Parathyroid adenoma (tissue), 2 donors: ENCODE measurements at regions not wholly inside any gene's neighbourhood (a gene's known extent, or its start where the extent isn't known, plus 50 kb on each side); places are given as distances from the start of the nearest gene placed in this dataset.

ENCODE experiments used
- H2AFZ ChIP-seq: fragments of 300-600 bp; sonication (generic); one replicate; pipeline ENCODE4 v1.7.0; 2017; ENCODE audit warnings: antibody characterized with exemption, mild to moderate bottlenecking
- H3K27ac ChIP-seq: fragments of 300-600 bp; sonication (generic); one replicate; pipeline ENCODE4 v1.7.0; 2017
- H3K27me3 ChIP-seq: fragments of 300-600 bp; sonication (generic); one replicate; pipeline ENCODE4 v1.7.0; 2017; ENCODE audit warnings: low read length; ENCODE audit not compliant: control insufficient read depth, insufficient read depth
- H3K36me3 ChIP-seq: fragments of 300-600 bp; sonication (generic); one replicate; pipeline ENCODE4 v1.7.0; 2017; ENCODE audit warnings: low read length; ENCODE audit not compliant: control insufficient read depth, insufficient read depth
- H3K4me1 ChIP-seq: fragments of 300-600 bp; sonication (generic); one replicate; pipeline ENCODE4 v1.7.0; 2017; ENCODE audit warnings: control low read depth
- H3K4me2 ChIP-seq: fragments of 300-600 bp; sonication (generic); one replicate; pipeline ENCODE4 v1.7.0; 2017; ENCODE audit warnings: low read length
- H3K4me3 ChIP-seq: fragments of 300-600 bp; sonication (generic); one replicate; pipeline ENCODE4 v1.7.0; 2017; ENCODE audit warnings: low read depth, low read length
- H3K79me2 ChIP-seq: fragments of 300-600 bp; sonication (generic); one replicate; pipeline ENCODE4 v1.7.0; 2017; ENCODE audit warnings: control low read depth
- H3K9ac ChIP-seq: fragments of 300-600 bp; sonication (generic); one replicate; pipeline ENCODE4 v1.7.0; 2017; ENCODE audit warnings: mild to moderate bottlenecking
- H3K9me3 ChIP-seq: fragments of 300-600 bp; sonication (generic); one replicate; pipeline ENCODE4 v1.7.0; 2017; ENCODE audit warnings: low read length; ENCODE audit not compliant: control insufficient read depth
- CTCF ChIP-seq: fragments of 300-600 bp; sonication (generic); IDR thresholded peaks from one replicate; pipeline ENCODE4 v1.7.0; 2017; ENCODE audit warnings: antibody characterized with exemption, mild to moderate bottlenecking
- donor health status: primary hyperparathyroidism.

GRCh38 chr6:149263321-149263720 is 54.2 kb upstream of the TAB2 start:
- Histone ChIP-seq H3K4me1 (no peaks in the 10 kb centered on the region), H3K79me2 (no peaks in the 10 kb centered on the region), H3K9me3 (no peaks in the 10 kb centered on the region), H3K4me2 (no peak overlapping the region), H3K9ac (no peak overlapping the region), H3K4me3 (no peak overlapping the region), H3K27ac (no peak overlapping the region), H2AFZ (no peak overlapping the region), H3K27me3 (no peaks in the 10 kb centered on the region), H3K36me3 (no peaks in the 10 kb centered on the region)
- TF ChIP-seq CTCF: no peak

- H3K27me3 ChIP-seq: no peaks in the 10 kb centered on the region
- H3K36me3 ChIP-seq: no peaks in the 10 kb centered on the region
- H3K9ac ChIP-seq: no peak overlapping the region
- H3K4me1 ChIP-seq: no peaks in the 10 kb centered on the region
- no peak overlapping the region for H3K4me3 ChIP-seq
- no peaks in the 10 kb centered on the region for H3K9me3 ChIP-seq
- H3K27ac ChIP-seq: no peak overlapping the region
- no peaks in the 10 kb centered on the region for H3K79me2 ChIP-seq
- no peak for TF ChIP-seq CTCF
- no peak overlapping the region for H2AFZ ChIP-seq
- H3K4me2 ChIP-seq: no peak overlapping the region
These were observed 52.9 kb upstream of the TAB2 start for GRCh38 chr6:149264629-149265028.

- no peaks in the 10 kb centered on the region for H3K36me3 ChIP-seq
- TF ChIP-seq CTCF: no peak
- H3K27me3 ChIP-seq: no peaks in the 10 kb centered on the region
- H2AFZ ChIP-seq: no peak overlapping the region
- no peak overlapping the region for H3K4me3 ChIP-seq
- H3K27ac ChIP-seq: no peak overlapping the region
- H3K4me2 ChIP-seq: no peak overlapping the region
- no peaks in the 10 kb centered on the region for H3K79me2 ChIP-seq
- H3K4me1 ChIP-seq: no peaks in the 10 kb centered on the region
- H3K9me3 ChIP-seq: no peaks in the 10 kb centered on the region
- no peak overlapping the region for H3K9ac ChIP-seq
These were observed 51.6 kb upstream of the TAB2 start for GRCh38 chr6:149265945-149266344.

- Histone ChIP-seq H3K4me3 (no peak overlapping the region), H3K4me1 (no peaks in the 10 kb centered on the region), H3K27me3 (no peaks in the 10 kb centered on the region), H3K79me2 (no peaks in the 10 kb centered on the region), H2AFZ (no peak overlapping the region), H3K9me3 (no peaks in the 10 kb centered on the region), H3K9ac (no peak overlapping the region), H3K36me3 (no peaks in the 10 kb centered on the region), H3K4me2 (no peak overlapping the region), H3K27ac (no peak overlapping the region)
- no peak for TF ChIP-seq CTCF
These were observed 50.9 kb upstream of the TAB2 start for GRCh38 chr6:149266659-149267058.

- Histone ChIP-seq H2AFZ (no peak overlapping the region), H3K36me3 (no peaks in the 10 kb centered on the region), H3K27me3 (no peaks in the 10 kb centered on the region), H3K27ac (no peak overlapping the region), H3K4me2 (no peak overlapping the region), H3K79me2 (no peaks in the 10 kb centered on the region), H3K9me3 (no peaks in the 10 kb centered on the region), H3K4me1 (no peaks in the 10 kb centered on the region), H3K4me3 (no peak overlapping the region), H3K9ac (no peak overlapping the region)
- no peak for TF ChIP-seq CTCF
These were observed 50.4 kb upstream of the TAB2 start for GRCh38 chr6:149267072-149267471.
